Activated CD4-positive, alpha-beta T cell treated with anti-CD3 and anti-CD28 coated beads, Interleukin-10, Interleukin-2, amounts not matched to agents 100 ng/mL and 50 ng/mL, durations not matched to agents 16 hours and 8 hours (primary cell): ENCODE measurements at regions not wholly inside any gene's neighbourhood (a gene's known extent, or its start where the extent isn't known, plus 50 kb on each side); places are given as distances from the start of the nearest gene placed in this dataset.

Source experiments
- DNase-seq: peaks from one replicate; pipeline ENCODE4 v3.0.0-alpha.2; 2020

GRCh38 chr4:52535793-52536192, 123.3 kb downstream of the USP46 start:
- DNase-seq: no peak
